H1 (cell line): ENCODE measurements at regions not wholly inside any gene's neighbourhood (a gene's known extent, or its start where the extent isn't known, plus 50 kb on each side); places are given as distances from the start of the nearest gene placed in this dataset.

ENCODE experiments used
- CTCF ChIA-PET: fragments of 300-600 bp; sonication (Branson Sonifier 250); formaldehyde crosslinking; loops from one replicate; lab custom pipeline; 2021; ENCODE audit not compliant: partially characterized antibody; lab: Charles Lee
- POLR2A ChIA-PET: fragments of 300-600 bp; sonication (Branson Sonifier 250); formaldehyde crosslinking; loops from one replicate; lab custom pipeline; 2021; ENCODE audit warnings: inconsistent platforms; ENCODE audit not compliant: partially characterized antibody; lab: Charles Lee
- DNase-seq, 2 experiments: peaks; one replicate each; pipeline versions ENCODE4 v3.0.0 to v3.0.0-alpha.2; 2010 to 2022; ENCODE audit warnings: low spot score in 2 of 2, low read depth in 1 of 2, mixed read lengths in 1 of 2
- FAIRE-seq: peaks from 2 replicates; lab custom pipeline; 2011; peaks lifted over from hg19 to GRCh38; lab: Jason Lieb, UNC
- H2AFZ ChIP-seq: 2 replicates; pipeline ENCODE4 v1.8.1; 2012; ENCODE audit warnings: low read length, inconsistent platforms
- H2AK5ac ChIP-seq: 2 replicates; pipeline ENCODE4 v1.6.1; 2013; ENCODE audit warnings: low read depth, low read length
- H2BK120ac ChIP-seq: replicated peaks from 2 replicates; pipeline ENCODE3; 2013; ENCODE audit warnings: low read depth, low read length, inconsistent platforms
- H2BK12ac ChIP-seq: 2 replicates; pipeline ENCODE4 v1.6.1; 2013; ENCODE audit warnings: low read depth, low read length
- H2BK15ac ChIP-seq: 2 replicates; pipeline ENCODE4 v1.6.1; 2013; ENCODE audit warnings: low read length
- H2BK20ac ChIP-seq: 2 replicates; pipeline ENCODE4 v1.6.1; 2013; ENCODE audit warnings: low read length
- H2BK5ac ChIP-seq: 2 replicates; pipeline ENCODE4 v1.6.1; 2013; ENCODE audit warnings: low read depth, low read length
- H3K14ac ChIP-seq: 2 replicates; pipeline ENCODE4 v1.6.1; 2013; ENCODE audit warnings: inconsistent platforms; ENCODE audit not compliant: insufficient read length
- H3K18ac ChIP-seq: 2 replicates; pipeline ENCODE4 v1.6.1; 2013; ENCODE audit warnings: low read length; ENCODE audit errors: extremely low read depth
- H3K23ac ChIP-seq: 2 replicates; pipeline ENCODE4 v1.6.1; 2013; ENCODE audit warnings: inconsistent platforms; ENCODE audit not compliant: insufficient read length
- H3K23me2 ChIP-seq: 2 replicates; pipeline ENCODE4 v1.6.1; 2013; ENCODE audit warnings: low read depth, low read length
- H3K27ac ChIP-seq: 2 replicates; pipeline ENCODE4 v1.6.1; 2011; ENCODE audit warnings: low read depth, low read length, inconsistent platforms
- H3K27me3 ChIP-seq, 4 experiments: replicated peaks in 1 of 4; 1 replicate in 1 of 4; 2 replicates in 3 of 4; pipeline versions ENCODE4 v1.6.1 to v1.8.1; 2011 to 2013; ENCODE audit warnings: low read length in 3 of 4, mild to moderate bottlenecking in 3 of 4, inconsistent platforms in 2 of 4, mixed read lengths in 2 of 4, moderate library complexity in 1 of 4; ENCODE audit not compliant: control insufficient read depth in 3 of 4, insufficient read depth in 3 of 4; ENCODE audit errors: extremely low read depth in 1 of 4
- H3K36me3 ChIP-seq, 4 experiments: 2 replicates each; pipeline versions ENCODE4 v1.6.1 to v1.8.1; 2011 to 2013; ENCODE audit warnings: mild to moderate bottlenecking in 4 of 4, low read length in 3 of 4, moderate library complexity in 2 of 4, control low read depth in 1 of 4, inconsistent platforms in 1 of 4; ENCODE audit not compliant: insufficient read depth in 4 of 4, control insufficient read depth in 2 of 4
- H3K4ac ChIP-seq: replicated peaks from 2 replicates; pipeline ENCODE3; 2013; ENCODE audit warnings: low read length, low read depth, mixed read lengths, inconsistent platforms; ENCODE audit not compliant: insufficient read length
- H3K4me1 ChIP-seq, 4 experiments: replicated peaks in 1 of 4; 1 replicate in 1 of 4; 2 replicates in 3 of 4; pipeline versions ENCODE4 v1.6.1 to v1.8.1; 2011 to 2013; ENCODE audit warnings: low read length in 3 of 4, inconsistent platforms in 2 of 4, mixed read lengths in 1 of 4; ENCODE audit not compliant: insufficient read depth in 4 of 4, control insufficient read depth in 3 of 4
- H3K4me2 ChIP-seq, 2 experiments: 2 replicates each; pipeline versions ENCODE4 v1.6.1 to v1.8.1; 2011 to 2013; ENCODE audit warnings: low read depth in 2 of 2, low read length in 2 of 2, control low read depth in 1 of 2, inconsistent platforms in 1 of 2, mild to moderate bottlenecking in 1 of 2; ENCODE audit not compliant: insufficient read depth in 1 of 2
- H3K4me3 ChIP-seq, 4 experiments: fragments of 200-600, 300-600 bp in 1 of 4; sonication (generic), shearing (Covaris generic), sonication (Bioruptor Twin) in 1 of 4; 2 replicates each; pipeline versions ENCODE4 v1.5.1 to v1.8.1; 2011 to 2016; ENCODE audit warnings: low read length in 4 of 4, low read depth in 3 of 4, control low read depth in 2 of 4, inconsistent platforms in 2 of 4, mild to moderate bottlenecking in 2 of 4, mixed read lengths in 1 of 4, moderate library complexity in 1 of 4; ENCODE audit not compliant: insufficient read depth in 2 of 4; ENCODE audit errors: extremely low read depth in 1 of 4
- H3K56ac ChIP-seq: replicated peaks from 2 replicates; pipeline ENCODE3; 2013; ENCODE audit warnings: low read depth, mild to moderate bottlenecking, mixed read lengths, low read length, inconsistent platforms; ENCODE audit not compliant: insufficient read length
- H3K79me1 ChIP-seq: 2 replicates; pipeline ENCODE4 v1.6.1; 2013; ENCODE audit warnings: low read depth, low read length, control low read depth
- H3K79me2 ChIP-seq, 2 experiments: 2 replicates each; pipeline versions ENCODE4 v1.6.1 to v1.8.1; 2012 to 2013; ENCODE audit warnings: low read length in 2 of 2, mild to moderate bottlenecking in 2 of 2, inconsistent platforms in 1 of 2; ENCODE audit not compliant: insufficient read depth in 2 of 2, control insufficient read depth in 1 of 2
- H3K9ac ChIP-seq, 4 experiments: replicated peaks in 1 of 4; 1 replicate in 1 of 4; 2 replicates in 3 of 4; pipeline versions ENCODE4 v1.6.1 to v1.8.1; 2011 to 2013; ENCODE audit warnings: low read depth in 3 of 4, low read length in 3 of 4, control low read depth in 2 of 4, mild to moderate bottlenecking in 2 of 4, moderate library complexity in 2 of 4, inconsistent platforms in 1 of 4; ENCODE audit errors: extremely low read depth in 1 of 4
- H3K9me3 ChIP-seq, 2 experiments: 2 replicates each; pipeline versions ENCODE4 v1.6.1 to v1.8.1; 2012 to 2013; ENCODE audit warnings: mild to moderate bottlenecking in 2 of 2, moderate library complexity in 2 of 2, control low read depth in 1 of 2, inconsistent platforms in 1 of 2, low read depth in 1 of 2, low read length in 1 of 2, mixed read lengths in 1 of 2; ENCODE audit not compliant: insufficient read depth in 2 of 2
- H4K20me1 ChIP-seq, 2 experiments: replicated peaks in 1 of 2; 2 replicates each; pipeline versions ENCODE3 to v1.8.1; 2011 to 2013; ENCODE audit warnings: inconsistent platforms in 2 of 2, low read length in 2 of 2, mild to moderate bottlenecking in 1 of 2; ENCODE audit not compliant: insufficient read depth in 2 of 2, control insufficient read depth in 1 of 2
- H4K5ac ChIP-seq: 2 replicates; pipeline ENCODE4 v1.6.1; 2013; ENCODE audit warnings: low read length, low read depth, mixed read lengths, inconsistent platforms; ENCODE audit not compliant: insufficient read length
- H4K8ac ChIP-seq: 2 replicates; pipeline ENCODE4 v1.8.0; 2013; ENCODE audit warnings: mild to moderate bottlenecking, moderate library complexity, low read length, inconsistent platforms; ENCODE audit not compliant: insufficient read depth; ENCODE audit errors: extremely low read depth
- H4K91ac ChIP-seq: replicated peaks from 2 replicates; pipeline ENCODE3; 2013; ENCODE audit warnings: low read length, mixed read lengths, inconsistent platforms; ENCODE audit not compliant: insufficient read length
- ATF3 ChIP-seq: IDR thresholded peaks from 2 replicates; pipeline ENCODE4 v1.6.1; 2011; ENCODE audit warnings: low read depth, mild to moderate bottlenecking, low read length; ENCODE audit not compliant: insufficient read depth
- CBX8 ChIP-seq: fragments of 300-800, 300-1000 bp; sonication (generic); IDR thresholded peaks from 2 replicates; pipeline ENCODE4 v1.7.1; 2016; ENCODE audit warnings: low read depth, low read length, borderline replicate concordance
- CREB1 ChIP-seq: IDR thresholded peaks from 2 replicates; pipeline ENCODE4 v1.6.1; 2012; ENCODE audit warnings: inconsistent platforms
- CTBP2 ChIP-seq: IDR thresholded peaks from 2 replicates; pipeline ENCODE4 v1.7.0; 2011; ENCODE audit warnings: borderline replicate concordance, mild to moderate bottlenecking, moderate library complexity, mixed read lengths, low read length; ENCODE audit not compliant: insufficient read depth, insufficient read length
- EGR1 ChIP-seq: IDR thresholded peaks from 2 replicates; pipeline ENCODE4 v1.6.1; 2011; ENCODE audit warnings: low read depth, low read length, borderline replicate concordance
- EP300 ChIP-seq, 2 experiments: IDR thresholded peaks; 1 replicate in 1 of 2; 2 replicates in 1 of 2; pipeline ENCODE4 v1.6.1; 2011 to 2012; ENCODE audit warnings: low read depth in 2 of 2, low read length in 2 of 2, mild to moderate bottlenecking in 2 of 2, borderline replicate concordance in 1 of 2, inconsistent platforms in 1 of 2, moderate library complexity in 1 of 2
- NANOG ChIP-seq: IDR thresholded peaks from 2 replicates; pipeline ENCODE4 v1.6.1; 2011; ENCODE audit warnings: low read length, low read depth, mild to moderate bottlenecking, inconsistent platforms; ENCODE audit not compliant: insufficient read depth, poor library complexity, severe bottlenecking
- POLR2AphosphoS5 ChIP-seq: IDR thresholded peaks from 2 replicates; pipeline ENCODE4 v1.6.1; 2011; ENCODE audit warnings: low read depth, low read length
- RAD21 ChIP-seq, 2 experiments: IDR thresholded peaks in 1 of 2; conservative IDR thresholded peaks in 1 of 2; 2 replicates each; pipeline ENCODE4 v1.6.1; 2011; ENCODE audit warnings: low read depth in 2 of 2, low read length in 2 of 2, improper control_type of control experiment in 1 of 2, inconsistent platforms in 1 of 2, mild to moderate bottlenecking in 1 of 2, moderate library complexity in 1 of 2
- WGBS, 2 experiments: shearing (Covaris generic) in 1 of 2; methylation state at CpG; one replicate each; pipeline versions ENCODE4 v1.1.6 to v1.1.7; 2013 to 2015; ENCODE audit warnings: low lambda C conversion rate in 2 of 2, mixed read lengths in 2 of 2, inconsistent platforms in 1 of 2, low coverage in 1 of 2, missing lambda C conversion rate in 1 of 2; ENCODE audit not compliant: insufficient replicate concordance in 2 of 2, insufficient coverage in 1 of 2, insufficient read length in 1 of 2; ENCODE audit errors: extremely low coverage in 1 of 2, missing lambda C conversion rate in 1 of 2; 5-methylcytosine and 5-hydroxymethylcytosine counted together

GRCh38 chr16:51579652-51580360 lies 428.7 kb upstream of the SALL1 start:
- H2BK120ac ChIP-seq: no peak overlapping the region
- FAIRE-seq (no peak), DNase-seq (no peak)
- H3K18ac ChIP-seq: no peak overlapping the region
- H3K23me2 ChIP-seq: no peaks in the 10 kb centered on the region
- H3K79me2 ChIP-seq: no peaks in the 10 kb centered on the region
- no peak overlapping the region for H3K56ac ChIP-seq
- H4K5ac ChIP-seq: no peak overlapping the region
- no peak overlapping the region for H3K9ac ChIP-seq
- POLR2A ChIA-PET: no interaction called here
- no peak overlapping the region for H2AK5ac ChIP-seq
- no peak overlapping the region for H3K4me2 ChIP-seq
- H2AFZ ChIP-seq: no peak overlapping the region
- no peaks in the 10 kb centered on the region for H3K27me3 ChIP-seq
- no peak overlapping the region for H2BK20ac ChIP-seq
- no peak overlapping the region for H4K8ac ChIP-seq
- H3K9me3 ChIP-seq: no peaks in the 10 kb centered on the region
- H3K36me3 ChIP-seq: no peaks in the 10 kb centered on the region
- peaks cover 0 to 6% (median 2%) of the 10 kb centered on the region in 4 experiments; a peak in 3 of 7 replicates for H3K4me1 ChIP-seq
- H3K4me3 ChIP-seq: no peak overlapping the region
- no peak overlapping the region for H3K4ac ChIP-seq
- H2BK15ac ChIP-seq: no peak overlapping the region
- no peak overlapping the region for H4K91ac ChIP-seq
- WGBS, 2 experiments: 93% methylated on average over 3 of the region's 3 CpGs; no CpG with 5 or more reads in 1 of the 2 experiments
- no peaks in the 10 kb centered on the region for H3K79me1 ChIP-seq
- H2BK12ac ChIP-seq: no peak overlapping the region
- no peak overlapping the region for H2BK5ac ChIP-seq
- no peaks in the 10 kb centered on the region for H4K20me1 ChIP-seq
- H3K23ac ChIP-seq: no peak overlapping the region
- H3K14ac ChIP-seq: no peak overlapping the region
- H3K27ac ChIP-seq: no peak overlapping the region
- CTCF ChIA-PET: no interaction called here
- TF ChIP-seq NANOG (no peak), EP300 (IDR thresholded peaks at IDR 0.05; ENCODE audit: borderline replicate concordance in 1 of 2, low read depth in 2 of 2, low read length in 2 of 2) (no peak), CTBP2 (no peak), POLR2AphosphoS5 (no peak), RAD21 (IDR thresholded peaks at IDR 0.05 in 1 of 2, conservative IDR thresholded peaks at IDR 0.05 in 1 of 2; ENCODE audit: low read depth in 2 of 2, low read length in 2 of 2) (no peak), CREB1 (no peak), CBX8 (no peak), EGR1 (no peak), ATF3 (no peak)
